Glutamatergic neuron (in vitro differentiated cells): ENCODE measurements at regions not wholly inside any gene's neighbourhood (a gene's known extent, or its start where the extent isn't known, plus 50 kb on each side); places are given as distances from the start of the nearest gene placed in this dataset.

Experiments
- DNase-seq: peaks from one replicate; pipeline ENCODE4 v3.0.0; 2022
- H3K27ac Mint-ChIP-seq: one replicate; pipeline ENCODE4 v1.8.0; 2020; ENCODE audit warnings: mild to moderate bottlenecking, mixed read lengths, inconsistent platforms; ENCODE audit not compliant: unreplicated experiment
- H3K27me3 Mint-ChIP-seq: one replicate; pipeline ENCODE4 v1.8.0; 2020; ENCODE audit warnings: mild to moderate bottlenecking, moderate library complexity, mixed read lengths, inconsistent platforms; ENCODE audit not compliant: unreplicated experiment
- H3K36me3 Mint-ChIP-seq: one replicate; pipeline ENCODE4 v1.8.0; 2020; ENCODE audit warnings: mild to moderate bottlenecking, mixed read lengths, inconsistent platforms; ENCODE audit not compliant: unreplicated experiment
- H3K4me1 Mint-ChIP-seq: one replicate; pipeline ENCODE4 v1.8.0; 2020; ENCODE audit warnings: mild to moderate bottlenecking, low read depth, mixed read lengths, inconsistent platforms; ENCODE audit not compliant: unreplicated experiment
- H3K4me3 Mint-ChIP-seq: one replicate; pipeline ENCODE4 v1.8.0; 2020; ENCODE audit warnings: mild to moderate bottlenecking, mixed read lengths, inconsistent platforms; ENCODE audit not compliant: unreplicated experiment
- H3K9me3 Mint-ChIP-seq: one replicate; pipeline ENCODE4 v1.8.0; 2020; ENCODE audit warnings: mild to moderate bottlenecking, moderate library complexity, mixed read lengths, inconsistent platforms; ENCODE audit not compliant: unreplicated experiment
- CTCF ChIP-seq: fragments of 200-600 bp; sonication (generic); IDR thresholded peaks from one replicate; pipeline ENCODE4 v1.5.0; 2021; ENCODE audit not compliant: partially characterized antibody, unreplicated experiment

- DNase-seq = no peak
- no peaks in the 10 kb centered on the region for H3K27me3 Mint-ChIP-seq
- TF ChIP-seq CTCF = no peak
- H3K4me1 Mint-ChIP-seq = peaks cover 3% of the 10 kb centered on the region
- no peak overlapping the region for H3K27ac Mint-ChIP-seq
- H3K4me3 Mint-ChIP-seq = no peak overlapping the region
- peaks cover 2% of the 10 kb centered on the region for H3K9me3 Mint-ChIP-seq
- H3K36me3 Mint-ChIP-seq = no peaks in the 10 kb centered on the region
These were observed 377.6 kb upstream of the GATB start for GRCh38 chr4:152138451-152138850.

- no peak for TF ChIP-seq CTCF
- peaks cover 4% of the 10 kb centered on the region for H3K36me3 Mint-ChIP-seq
These were observed 372.0 kb upstream of the GATB start for GRCh38 chr4:152132776-152133175.

GRCh38 chr4:152128356-152128755, 367.5 kb upstream of the GATB start:
- Mint-ChIP-seq H3K27me3 (peaks cover 2% of the 10 kb centered on the region), H3K4me3 (no peak overlapping the region), H3K27ac (no peak overlapping the region), H3K9me3 (no peaks in the 10 kb centered on the region), H3K4me1 (no peaks in the 10 kb centered on the region), H3K36me3 (peaks cover 9% of the 10 kb centered on the region)
- no peak for TF ChIP-seq CTCF
- no peak for DNase-seq

More at GRCh38 chr4:152132776-152133175, 372.0 kb upstream of the GATB start:
- Mint-ChIP-seq H3K27me3 (no peaks in the 10 kb centered on the region), H3K9me3 (no peaks in the 10 kb centered on the region), H3K4me3 (no peak overlapping the region), H3K27ac (no peak overlapping the region), H3K4me1 (no peaks in the 10 kb centered on the region)
- DNase-seq = no peak

GRCh38 chr4:152126238-152126637, 365.4 kb upstream of the GATB start:
- Mint-ChIP-seq H3K9me3 (peaks cover 3% of the 10 kb centered on the region), H3K4me1 (no peaks in the 10 kb centered on the region), H3K36me3 (peaks cover 9% of the 10 kb centered on the region), H3K27ac (no peak overlapping the region), H3K4me3 (no peak overlapping the region), H3K27me3 (peaks cover 3% of the 10 kb centered on the region)
- no peak for DNase-seq
- no peak for TF ChIP-seq CTCF

GRCh38 chr4:152118819-152119553, 358.2 kb upstream of the GATB start:
- no peak overlapping the region for H3K4me3 Mint-ChIP-seq
- no peak for TF ChIP-seq CTCF
- H3K27ac Mint-ChIP-seq = no peak overlapping the region
- no peak for DNase-seq
- peaks cover 13% of the 10 kb centered on the region for H3K9me3 Mint-ChIP-seq
- H3K36me3 Mint-ChIP-seq = peaks cover 17% of the 10 kb centered on the region
- peaks cover 13% of the 10 kb centered on the region for H3K27me3 Mint-ChIP-seq
- H3K4me1 Mint-ChIP-seq = peaks cover 10% of the 10 kb centered on the region
